ENCODE measurements at regions not wholly inside any gene's neighbourhood (a gene's known extent, or its start where the extent isn't known, plus 50 kb on each side); places are given as distances from the start of the nearest gene placed in this dataset.

- Mint-ChIP-seq H3K36me3 (ENCODE audit: low read depth) (peaks cover 1% of the 10 kb centered on the region), H3K27me3 (ENCODE audit: low read depth) (no peaks in the 10 kb centered on the region), H3K4me1 (peaks cover 48% of the 10 kb centered on the region), H3K9me3 (no peaks in the 10 kb centered on the region), H3K27ac (ENCODE audit: unreplicated experiment) (peak overlapping the region; percentile 89), H3K4me3 (peak overlapping the region; percentile 18)
- TF ChIP-seq CTCF (conservative IDR thresholded peaks at IDR 0.05) = no peak
- DNase-seq (ENCODE audit: low read depth, low spot score) = no peak
These were observed 589.8 kb downstream of the PRELID2 start for GRCh38 chr5:145245354-145245753.

- no peak for TF ChIP-seq CTCF (conservative IDR thresholded peaks at IDR 0.05)
- Mint-ChIP-seq H3K36me3 (ENCODE audit: low read depth) (no peaks in the 10 kb centered on the region), H3K27ac (ENCODE audit: unreplicated experiment) (no peak overlapping the region), H3K27me3 (ENCODE audit: low read depth) (no peaks in the 10 kb centered on the region), H3K4me3 (peak overlapping the region; percentile 18), H3K4me1 (peaks cover 48% of the 10 kb centered on the region), H3K9me3 (no peaks in the 10 kb centered on the region)
- DNase-seq (ENCODE audit: low read depth, low spot score) = no peak
These were observed 590.4 kb downstream of the PRELID2 start for GRCh38 chr5:145244788-145245187.

GRCh38 chr5:145244251-145244650, 590.9 kb downstream of the PRELID2 start:
- DNase-seq (ENCODE audit: low read depth, low spot score) = no peak
- peaks cover 48% of the 10 kb centered on the region for H3K4me1 Mint-ChIP-seq
- no peak for TF ChIP-seq CTCF (conservative IDR thresholded peaks at IDR 0.05)
- H3K4me3 Mint-ChIP-seq = peak overlapping the region; percentile 28
- no peak overlapping the region for H3K27ac Mint-ChIP-seq (ENCODE audit: unreplicated experiment)
- no peaks in the 10 kb centered on the region for H3K9me3 Mint-ChIP-seq
- H3K27me3 Mint-ChIP-seq (ENCODE audit: low read depth) = no peaks in the 10 kb centered on the region
- no peaks in the 10 kb centered on the region for H3K36me3 Mint-ChIP-seq (ENCODE audit: low read depth)

- no peak for DNase-seq (ENCODE audit: low read depth, low spot score)
- H3K4me1 Mint-ChIP-seq = peaks cover 48% of the 10 kb centered on the region
- H3K27ac Mint-ChIP-seq (ENCODE audit: unreplicated experiment) = no peak overlapping the region
- no peak for TF ChIP-seq CTCF (conservative IDR thresholded peaks at IDR 0.05)
- peak overlapping the region; percentile 6 for H3K4me3 Mint-ChIP-seq
- H3K36me3 Mint-ChIP-seq (ENCODE audit: low read depth) = no peaks in the 10 kb centered on the region
- H3K9me3 Mint-ChIP-seq = no peaks in the 10 kb centered on the region
- H3K27me3 Mint-ChIP-seq (ENCODE audit: low read depth) = no peaks in the 10 kb centered on the region
These were observed 592.1 kb downstream of the PRELID2 start for GRCh38 chr5:145243016-145243415.

GRCh38 chr5:145242551-145242950, 592.6 kb downstream of the PRELID2 start:
- peaks cover 52% of the 10 kb centered on the region for H3K4me1 Mint-ChIP-seq
- H3K9me3 Mint-ChIP-seq = no peaks in the 10 kb centered on the region
- no peaks in the 10 kb centered on the region for H3K36me3 Mint-ChIP-seq (ENCODE audit: low read depth)
- TF ChIP-seq CTCF (conservative IDR thresholded peaks at IDR 0.05) = no peak
- DNase-seq (ENCODE audit: low read depth, low spot score) = no peak
- H3K27me3 Mint-ChIP-seq (ENCODE audit: low read depth) = no peaks in the 10 kb centered on the region
- H3K27ac Mint-ChIP-seq (ENCODE audit: unreplicated experiment) = no peak overlapping the region
- H3K4me3 Mint-ChIP-seq = no peak overlapping the region

- H3K4me1 Mint-ChIP-seq = peaks cover 10% of the 10 kb centered on the region
- H3K27me3 Mint-ChIP-seq (ENCODE audit: low read depth) = no peaks in the 10 kb centered on the region
- DNase-seq (ENCODE audit: low read depth, low spot score) = peak; percentile 53
- H3K36me3 Mint-ChIP-seq (ENCODE audit: low read depth) = no peaks in the 10 kb centered on the region
- H3K4me3 Mint-ChIP-seq = no peak overlapping the region
- TF ChIP-seq CTCF (conservative IDR thresholded peaks at IDR 0.05) = peak; percentile 72
- no peak overlapping the region for H3K27ac Mint-ChIP-seq (ENCODE audit: unreplicated experiment)
- H3K9me3 Mint-ChIP-seq = no peaks in the 10 kb centered on the region
These were observed 597.3 kb downstream of the PRELID2 start for GRCh38 chr5:145237843-145238242.
